GM23248 (cell line): ENCODE measurements at regions not wholly inside any gene's neighbourhood (a gene's known extent, or its start where the extent isn't known, plus 50 kb on each side); places are given as distances from the start of the nearest gene placed in this dataset.
"Not testable (repeated sequence)": the region's sequence is repeated elsewhere in the genome, so short reads cannot be mapped to it uniquely, and the experiment has no call there.

ENCODE experiments used
- DNase-seq: peaks from one replicate; pipeline ENCODE4 v3.0.0-alpha.2; 2015
- H2AFZ ChIP-seq: fragments of 200-600 bp; sonication (generic); 2 replicates; pipeline ENCODE4 v1.6.1; 2016; ENCODE audit warnings: antibody characterized with exemption
- H3F3A ChIP-seq: fragments of 200-600 bp; sonication (generic); 2 replicates; pipeline ENCODE4 v1.6.1; 2016; ENCODE audit warnings: mild to moderate bottlenecking, antibody characterized with exemption, mixed run types; ENCODE audit not compliant: insufficient read depth
- H3K27ac ChIP-seq: fragments of 200-600 bp; sonication (generic); 2 replicates; pipeline ENCODE4 v1.5.1; 2016; ENCODE audit warnings: mild to moderate bottlenecking
- H3K27me3 ChIP-seq: fragments of 200-600 bp; sonication (generic); replicated peaks from 2 replicates; pipeline ENCODE4 v1.6.1; 2016; ENCODE audit warnings: mild to moderate bottlenecking; ENCODE audit not compliant: insufficient read depth
- H3K36me3 ChIP-seq: fragments of 200-600 bp; sonication (generic); 2 replicates; pipeline ENCODE4 v1.6.1; 2016; ENCODE audit warnings: low read depth, mild to moderate bottlenecking
- H3K4me1 ChIP-seq: fragments of 200-600 bp; sonication (generic); 2 replicates; pipeline ENCODE4 v1.6.1; 2016; ENCODE audit warnings: mild to moderate bottlenecking; ENCODE audit not compliant: insufficient read depth
- H3K4me2 ChIP-seq: fragments of 200-600 bp; sonication (generic); one replicate; pipeline ENCODE4 v1.6.1; 2016; ENCODE audit warnings: mild to moderate bottlenecking; ENCODE audit not compliant: unreplicated experiment
- H3K4me3 ChIP-seq: fragments of 200-600 bp; sonication (generic); 2 replicates; pipeline ENCODE4 v1.5.1; 2016; ENCODE audit warnings: mild to moderate bottlenecking
- H3K79me2 ChIP-seq: fragments of 200-600 bp; sonication (generic); 2 replicates; pipeline ENCODE4 v1.6.1; 2016; ENCODE audit warnings: mild to moderate bottlenecking; ENCODE audit not compliant: insufficient read depth
- H3K9ac ChIP-seq: fragments of 200-600 bp; sonication (generic); 2 replicates; pipeline ENCODE4 v1.6.1; 2016; ENCODE audit warnings: mild to moderate bottlenecking
- H3K9me2 ChIP-seq: fragments of 200-600 bp; sonication (generic); 2 replicates; pipeline ENCODE4 v1.6.1; 2016; ENCODE audit warnings: mixed run types, mild to moderate bottlenecking, moderate library complexity; ENCODE audit not compliant: insufficient read depth
- H3K9me3 ChIP-seq: fragments of 200-600 bp; sonication (generic); one replicate; pipeline ENCODE4 v1.6.1; 2017; ENCODE audit warnings: low read depth
- H4K20me1 ChIP-seq: fragments of 200-600 bp; sonication (generic); 2 replicates; pipeline ENCODE4 v1.6.0; 2016; ENCODE audit not compliant: insufficient read depth
- WGBS, 2 experiments: methylation state at CpG; one replicate each; pipeline ENCODE4 v1.1.6; 2015 to 2017; ENCODE audit warnings: low lambda C conversion rate in 2 of 2, low coverage in 1 of 2; ENCODE audit errors: missing lambda C conversion rate in 2 of 2; 5-methylcytosine and 5-hydroxymethylcytosine counted together
- in situ Hi-C: fragments of 300-500 bp; cut with MboI; formaldehyde crosslinking; loops from 2 replicates; pipeline ENCODE4 v1.15.0; 2020

GRCh38 chr1:83182033-83182728, 816.8 kb downstream of the TTLL7 start:
- H3K4me2 ChIP-seq, in situ Hi-C loops, H3K4me3 ChIP-seq: not testable (repeated sequence)

GRCh38 chr1:83180621-83181020, 818.3 kb downstream of the TTLL7 start:
- DNase-seq, H3K27me3 ChIP-seq, H3K79me2 ChIP-seq, H3K4me2 ChIP-seq, H3K27ac ChIP-seq, H3K4me1 ChIP-seq, H4K20me1 ChIP-seq, H3K4me3 ChIP-seq, H3F3A ChIP-seq, in situ Hi-C loops, H2AFZ ChIP-seq, H3K36me3 ChIP-seq, H3K9me2 ChIP-seq, H3K9ac ChIP-seq, H3K9me3 ChIP-seq: not testable (repeated sequence)
- 18 to 21% methylated on average over 3 of the region's 3 CpGs for WGBS, 2 experiments

More at GRCh38 chr1:83182033-83182728, 816.8 kb downstream of the TTLL7 start:
- not testable (repeated sequence) for H3K9me2 ChIP-seq, H3K9me3 ChIP-seq, H3K27ac ChIP-seq, H3K4me1 ChIP-seq, DNase-seq, H3K27me3 ChIP-seq, H3K36me3 ChIP-seq, H2AFZ ChIP-seq, H4K20me1 ChIP-seq, H3K79me2 ChIP-seq, H3F3A ChIP-seq, H3K9ac ChIP-seq
- WGBS, 2 experiments = 85 to 88% methylated on average over 25 to 26 of the region's 26 CpGs

- WGBS, 2 experiments = 74 to 79% methylated on average over 8 to 9 of the region's 9 CpGs
- H3K36me3 ChIP-seq, H3K27me3 ChIP-seq, H3K79me2 ChIP-seq, H3K9me2 ChIP-seq, H4K20me1 ChIP-seq, H2AFZ ChIP-seq, DNase-seq, H3K4me2 ChIP-seq, H3K9ac ChIP-seq, H3K4me3 ChIP-seq, H3K4me1 ChIP-seq, H3K9me3 ChIP-seq, in situ Hi-C loops, H3K27ac ChIP-seq: not testable (repeated sequence)
- peaks cover 13% of the 10 kb centered on the region for H3F3A ChIP-seq
Observed at GRCh38 chr1:83167634-83168033, 831.3 kb downstream of the TTLL7 start.

- H3K9me3 ChIP-seq, H3K27me3 ChIP-seq, H4K20me1 ChIP-seq, H3K9me2 ChIP-seq, H3K36me3 ChIP-seq, H3K4me1 ChIP-seq, in situ Hi-C loops, H3K4me3 ChIP-seq, H3K79me2 ChIP-seq: not testable (repeated sequence)
- peak overlapping the region; percentile 6; the same call in 1 of the 2 replicates for H2AFZ ChIP-seq
- H3F3A ChIP-seq = peaks cover 13% of the 10 kb centered on the region
- DNase-seq = peak; percentile 63
- peak overlapping the region; percentile 27 for H3K4me2 ChIP-seq
- H3K27ac ChIP-seq = peak overlapping the region; percentile 45
- H3K9ac ChIP-seq = peak overlapping the region; percentile 9; the same call in 1 of the 2 replicates
- WGBS, 2 experiments = 3 to 5% methylated on average over 3 of the region's 3 CpGs
Observed at GRCh38 chr1:83163879-83164475, 835.0 kb downstream of the TTLL7 start.

- H2AFZ ChIP-seq, H3K4me1 ChIP-seq, H3K27me3 ChIP-seq, H3K9ac ChIP-seq, H4K20me1 ChIP-seq, H3K36me3 ChIP-seq, DNase-seq, H3K9me3 ChIP-seq, H3K9me2 ChIP-seq, in situ Hi-C loops, H3F3A ChIP-seq, H3K4me2 ChIP-seq, H3K27ac ChIP-seq, H3K79me2 ChIP-seq, H3K4me3 ChIP-seq: not testable (repeated sequence)
- 80% methylated on average over 1 of the region's 1 CpG; no CpG with 5 or more reads in 1 of the 2 experiments for WGBS, 2 experiments
Observed at GRCh38 chr1:83158924-83159323, 840.0 kb downstream of the TTLL7 start.

- H4K20me1 ChIP-seq, H3K27me3 ChIP-seq, H3K9ac ChIP-seq, H3K79me2 ChIP-seq, H3K4me3 ChIP-seq, H3K27ac ChIP-seq, in situ Hi-C loops, H3K9me3 ChIP-seq, H3K9me2 ChIP-seq, H3K4me2 ChIP-seq, H3K36me3 ChIP-seq: not testable (repeated sequence)
- 0 out of 2 replicates have a peak overlapping the region, but pooled peaks have one; percentile 45 for H2AFZ ChIP-seq
- 97 to 100% methylated on average over 1 of the region's 1 CpG for WGBS, 2 experiments
- peaks cover 16% of the 10 kb centered on the region; the same call in 1 of the 2 replicates for H3F3A ChIP-seq
- DNase-seq = peak; percentile 34
- peaks cover 24% of the 10 kb centered on the region for H3K4me1 ChIP-seq
Observed at GRCh38 chr1:83154306-83154705, 844.6 kb downstream of the TTLL7 start.

- H3K9ac ChIP-seq, H3K9me3 ChIP-seq, H3K79me2 ChIP-seq, H3K27me3 ChIP-seq, H3K36me3 ChIP-seq, H3K9me2 ChIP-seq, H3K4me3 ChIP-seq, H2AFZ ChIP-seq, H4K20me1 ChIP-seq, in situ Hi-C loops: not testable (repeated sequence)
- Histone ChIP-seq H3K27ac (peak overlapping the region; percentile 21), H3K4me1 (peaks cover 27% of the 10 kb centered on the region), H3K4me2 (peak overlapping the region; percentile 7), H3F3A (peaks cover 16% of the 10 kb centered on the region; the same call in 1 of the 2 replicates)
- 8 to 13% methylated on average over 3 of the region's 3 CpGs for WGBS, 2 experiments
- peak; percentile 86 for DNase-seq
Observed at GRCh38 chr1:83151167-83151898, 847.6 kb downstream of the TTLL7 start.
